GM06990 (cell line): ENCODE measurements at regions not wholly inside any gene's neighbourhood (a gene's known extent, or its start where the extent isn't known, plus 50 kb on each side); places are given as distances from the start of the nearest gene placed in this dataset.

Source experiments
- DNase-seq: peaks from one replicate; pipeline ENCODE4 v3.0.0-alpha.2; 2011; ENCODE audit not compliant: insufficient read length; ENCODE audit errors: extremely low read depth
- H3K27me3 ChIP-seq: replicated peaks from 2 replicates; pipeline ENCODE4 v1.6.0; 2011; ENCODE audit warnings: low read length; ENCODE audit not compliant: control insufficient read depth, insufficient read depth
- H3K36me3 ChIP-seq: 2 replicates; pipeline ENCODE4 v1.5.1; 2011; ENCODE audit warnings: low read length; ENCODE audit not compliant: control insufficient read depth, insufficient read depth
- H3K4me3 ChIP-seq: replicated peaks from 2 replicates; pipeline ENCODE4 v1.5.1; 2011; ENCODE audit warnings: low read depth, mild to moderate bottlenecking, control low read depth, low read length
- CTCF ChIP-seq: IDR thresholded peaks from 2 replicates; pipeline ENCODE4 v1.5.1; 2011; ENCODE audit warnings: low read length, control low read depth, mild to moderate bottlenecking, inconsistent platforms; ENCODE audit not compliant: insufficient read depth, poor library complexity, severe bottlenecking

- TF ChIP-seq CTCF: no peak
- Histone ChIP-seq H3K4me3 (no peak overlapping the region), H3K27me3 (peaks cover 3% of the 10 kb centered on the region), H3K36me3 (no peaks in the 10 kb centered on the region)
- no peak for DNase-seq
These were observed 63.3 kb upstream of the TPM1 start for GRCh38 chr15:62979252-62979651.

- no peak for DNase-seq
- TF ChIP-seq CTCF: no peak
- H3K4me3 ChIP-seq: no peak overlapping the region
- no peaks in the 10 kb centered on the region for H3K36me3 ChIP-seq
- H3K27me3 ChIP-seq: peaks cover 5% of the 10 kb centered on the region
These were observed 61.5 kb upstream of the TPM1 start for GRCh38 chr15:62981071-62981470.

- no peak for DNase-seq
- no peaks in the 10 kb centered on the region for H3K36me3 ChIP-seq
- H3K4me3 ChIP-seq: no peak overlapping the region
- H3K27me3 ChIP-seq: peaks cover 5% of the 10 kb centered on the region
- no peak for TF ChIP-seq CTCF
These were observed 58.6 kb upstream of the TPM1 start for GRCh38 chr15:62983956-62984355.

- no peak for TF ChIP-seq CTCF
- no peaks in the 10 kb centered on the region for H3K36me3 ChIP-seq
- H3K27me3 ChIP-seq: peaks cover 2% of the 10 kb centered on the region
- H3K4me3 ChIP-seq: no peak overlapping the region
- DNase-seq: no peak
These were observed 56.8 kb upstream of the TPM1 start for GRCh38 chr15:62985768-62986167.

- no peak overlapping the region for H3K4me3 ChIP-seq
- TF ChIP-seq CTCF: no peak
- no peaks in the 10 kb centered on the region for H3K36me3 ChIP-seq
- H3K27me3 ChIP-seq: peaks cover 2% of the 10 kb centered on the region
- no peak for DNase-seq
These were observed 55.6 kb upstream of the TPM1 start for GRCh38 chr15:62986948-62987347.

- no peak for TF ChIP-seq CTCF
- Histone ChIP-seq H3K4me3 (no peak overlapping the region), H3K36me3 (no peaks in the 10 kb centered on the region), H3K27me3 (peaks cover 2% of the 10 kb centered on the region)
- DNase-seq: no peak
These were observed 53.8 kb upstream of the TPM1 start for GRCh38 chr15:62988701-62989100.
